HCT116 (cell line): ENCODE measurements at regions not wholly inside any gene's neighbourhood (a gene's known extent, or its start where the extent isn't known, plus 50 kb on each side); places are given as distances from the start of the nearest gene placed in this dataset.

Source experiments
- ATAC-seq: fragments of 200-7000 bp; cut with Tn5 transposase; 2 replicates; pipeline ENCODE4 v1.9.1; 2020; ENCODE audit warnings: mild to moderate bottlenecking, moderate library complexity
- BruUV-seq: library from RNA; stranded (reverse); fragments of 400-500 nt; replicated peaks from 2 replicates; lab custom pipeline; 2021; lab: Mats Ljungman, UMichigan
- CTCF ChIA-PET: fragments of 300-600 bp; sonication (Branson Sonifier 250); formaldehyde crosslinking; loops from one replicate; lab custom pipeline; 2021; ENCODE audit warnings: antibody characterized with exemption; lab: Charles Lee
- POLR2A ChIA-PET: fragments of 300-600, 350-600 bp; sonication (Branson Sonifier 250); formaldehyde crosslinking; loops from one replicate; lab custom pipeline; 2021; ENCODE audit warnings: antibody characterized with exemption; lab: Charles Lee
- RAD21 ChIA-PET, 2 experiments: fragments of 300-600 bp; sonication (Branson Sonifier 250); formaldehyde crosslinking; loops; one replicate each; lab custom pipeline; 2023; ENCODE audit warnings: low total read pairs in 2 of 2; ENCODE audit not compliant: uncharacterized antibody in 2 of 2, unreplicated experiment in 2 of 2, low non-redundant PET in 1 of 2; lab: Charles Lee
- DNase-seq: peaks from one replicate; pipeline ENCODE4 v3.0.0-alpha.2; 2010; ENCODE audit warnings: low read depth, low spot score
- H2AFZ ChIP-seq: fragments of 200-600 bp; shearing (Covaris generic), sonication (generic); 2 replicates; pipeline ENCODE4 v1.6.1; 2017; ENCODE audit warnings: low read depth, mixed run types, mixed read lengths, antibody characterized with exemption, low read length; ENCODE audit not compliant: poor library complexity, severe bottlenecking
- H3K27ac ChIP-seq: 2 replicates; pipeline ENCODE4 v1.5.1; 2012; ENCODE audit warnings: low read depth, low read length
- H3K27me3 ChIP-seq: fragments of 200-600 bp; sonication (generic); 2 replicates; pipeline ENCODE4 v1.6.1; 2016; ENCODE audit warnings: mixed run types, low read length, mixed read lengths; ENCODE audit not compliant: insufficient read depth
- H3K36me3 ChIP-seq, 2 experiments: fragments of 200-500 bp in 1 of 2; fragments of 200-600 bp in 1 of 2; sonication (Bioruptor generic) in 1 of 2; sonication (generic) in 1 of 2; 2 replicates each; pipeline versions ENCODE4 v1.5.1 to v1.6.1; 2014 to 2016; ENCODE audit warnings: low read length in 2 of 2, inconsistent platforms in 1 of 2, mixed read lengths in 1 of 2, mixed run types in 1 of 2; ENCODE audit not compliant: insufficient read depth in 2 of 2, control insufficient read depth in 1 of 2
- H3K4me1 ChIP-seq, 2 experiments: fragments of 200-600 bp in 1 of 2; sonication (generic) in 1 of 2; 2 replicates each; pipeline versions ENCODE4 v1.5.1 to v1.6.1; 2012 to 2017; ENCODE audit warnings: low read length in 2 of 2, inconsistent platforms in 1 of 2, mild to moderate bottlenecking in 1 of 2, mixed read lengths in 1 of 2, mixed run types in 1 of 2, moderate library complexity in 1 of 2; ENCODE audit not compliant: insufficient read depth in 2 of 2, control insufficient read depth in 1 of 2
- H3K4me2 ChIP-seq: fragments of 200-600 bp; sonication (generic); 2 replicates; pipeline ENCODE4 v1.6.1; 2017; ENCODE audit warnings: mixed run types, low read length, mixed read lengths
- H3K4me3 ChIP-seq, 2 experiments: fragments of 200-600 bp in 1 of 2; sonication (generic) in 1 of 2; replicated peaks in 1 of 2; 2 replicates each; pipeline ENCODE4 v1.5.1; 2011 to 2016; ENCODE audit warnings: low read length in 2 of 2, control low read depth in 1 of 2, low read depth in 1 of 2, mild to moderate bottlenecking in 1 of 2, mixed read lengths in 1 of 2, mixed run types in 1 of 2
- H3K79me2 ChIP-seq: fragments of 200-600 bp; sonication (generic); 2 replicates; pipeline ENCODE4 v1.6.1; 2017; ENCODE audit warnings: mild to moderate bottlenecking, mixed run types, low read length, moderate library complexity, mixed read lengths; ENCODE audit not compliant: insufficient read depth
- H3K9ac ChIP-seq: fragments of 200-600 bp; sonication (generic); 2 replicates; pipeline ENCODE4 v1.6.1; 2016; ENCODE audit warnings: low read length, mixed read lengths
- H3K9me2 ChIP-seq: fragments of 200-600 bp; sonication (generic), shearing (Covaris generic); 2 replicates; pipeline ENCODE4 v1.6.1; 2017; ENCODE audit warnings: mixed run types, mild to moderate bottlenecking, moderate library complexity; ENCODE audit not compliant: insufficient read depth
- H3K9me3 ChIP-seq, 2 experiments: fragments of 200-500 bp in 1 of 2; fragments of 200-600 bp in 1 of 2; sonication (Bioruptor generic) in 1 of 2; sonication (generic) in 1 of 2; 2 replicates each; pipeline ENCODE4 v1.6.1; 2014 to 2017; ENCODE audit warnings: low read length in 2 of 2, mixed read lengths in 2 of 2, inconsistent platforms in 1 of 2, low read depth in 1 of 2, mild to moderate bottlenecking in 1 of 2, mixed run types in 1 of 2, moderate library complexity in 1 of 2; ENCODE audit not compliant: control insufficient read depth in 1 of 2, insufficient read depth in 1 of 2
- H4K20me1 ChIP-seq: fragments of 200-600 bp; sonication (generic), shearing (Covaris generic); 2 replicates; pipeline ENCODE4 v1.6.1; 2017; ENCODE audit warnings: mixed run types, mild to moderate bottlenecking, moderate library complexity; ENCODE audit not compliant: insufficient read depth
- CBX3 ChIP-seq: IDR thresholded peaks from 2 replicates; pipeline ENCODE4 v1.6.1; 2012; ENCODE audit warnings: low read depth
- CEBPB ChIP-seq: IDR thresholded peaks from 2 replicates; pipeline ENCODE4 v1.6.1; 2012; ENCODE audit warnings: low read depth
- EGR1 ChIP-seq: IDR thresholded peaks from 2 replicates; pipeline ENCODE4 v1.6.1; 2012; ENCODE audit warnings: low read depth
- EZH2 ChIP-seq: fragments of 200-600 bp; sonication (generic); IDR thresholded peaks from 2 replicates; pipeline ENCODE4 v1.6.1; 2017; ENCODE audit warnings: antibody characterized with exemption, mixed run types
- EZH2phosphoT487 ChIP-seq: fragments of 200-600 bp; IDR thresholded peaks from 2 replicates; pipeline ENCODE4 v1.6.1; 2018; ENCODE audit warnings: antibody characterized with exemption, borderline replicate concordance
- FOSL1 ChIP-seq: IDR thresholded peaks from 2 replicates; pipeline ENCODE4 v1.6.1; 2012; ENCODE audit warnings: low read depth
- JUND ChIP-seq: IDR thresholded peaks from 2 replicates; pipeline ENCODE4 v1.6.1; 2012
- SIN3A ChIP-seq: IDR thresholded peaks from 2 replicates; pipeline ENCODE4 v1.6.1; 2012; ENCODE audit warnings: low read depth
- SP1 ChIP-seq: IDR thresholded peaks from 2 replicates; pipeline ENCODE4 v1.6.1; 2012; ENCODE audit warnings: low read depth
- SRF ChIP-seq: IDR thresholded peaks from 2 replicates; pipeline ENCODE4 v1.6.1; 2012; ENCODE audit warnings: low read depth
- TCF7L2 ChIP-seq: IDR thresholded peaks from 2 replicates; pipeline ENCODE4 v1.7.0; 2011; ENCODE audit warnings: borderline replicate concordance, inconsistent platforms; ENCODE audit not compliant: insufficient read depth, insufficient read length; ENCODE audit errors: extremely low read depth
- YY1 ChIP-seq: IDR thresholded peaks from 2 replicates; pipeline ENCODE4 v1.6.1; 2011; ENCODE audit warnings: low read length, low read depth, moderate library complexity, mild to moderate bottlenecking; ENCODE audit not compliant: insufficient replicate concordance; ENCODE audit errors: extremely low read depth
- ZFX ChIP-seq: fragments of 450-650 bp; IDR thresholded peaks from 2 replicates; pipeline ENCODE4 v1.6.1; 2017
- ZNF274 ChIP-seq: fragments of 200-500 bp; sonication (Bioruptor generic); IDR thresholded peaks from 2 replicates; pipeline ENCODE4 v1.6.1; 2014; ENCODE audit warnings: mild to moderate bottlenecking, low read depth, low read length, inconsistent platforms
- intact Hi-C: fragments of 100-400 bp; cut with micrococcal nuclease; formaldehyde crosslinking; loops from 2 replicates; pipeline ENCODE4 v1.10.0; 2022
- TF ChIP-seq, protein P1 (sequence below), 3 experiments: fragments of 200-600 bp in 1 of 3; sonication (generic) in 1 of 3; IDR thresholded peaks in 2 of 3; conservative IDR thresholded peaks in 1 of 3; 2 replicates each; pipeline ENCODE4 v1.5.1; 2012 to 2017; ENCODE audit warnings: low read depth in 2 of 3, low read length in 2 of 3, antibody characterized with exemption in 1 of 3, borderline replicate concordance in 1 of 3, control low read depth in 1 of 3, mild to moderate bottlenecking in 1 of 3, mixed read lengths in 1 of 3, mixed run types in 1 of 3, moderate library complexity in 1 of 3; ENCODE audit not compliant: insufficient read depth in 1 of 3
- TF ChIP-seq, protein P2 (sequence below): IDR thresholded peaks from 2 replicates; pipeline ENCODE4 v1.6.1; 2012
- TF ChIP-seq, protein P3 (sequence below): IDR thresholded peaks from 2 replicates; pipeline ENCODE4 v1.6.1; 2012

DNA sequence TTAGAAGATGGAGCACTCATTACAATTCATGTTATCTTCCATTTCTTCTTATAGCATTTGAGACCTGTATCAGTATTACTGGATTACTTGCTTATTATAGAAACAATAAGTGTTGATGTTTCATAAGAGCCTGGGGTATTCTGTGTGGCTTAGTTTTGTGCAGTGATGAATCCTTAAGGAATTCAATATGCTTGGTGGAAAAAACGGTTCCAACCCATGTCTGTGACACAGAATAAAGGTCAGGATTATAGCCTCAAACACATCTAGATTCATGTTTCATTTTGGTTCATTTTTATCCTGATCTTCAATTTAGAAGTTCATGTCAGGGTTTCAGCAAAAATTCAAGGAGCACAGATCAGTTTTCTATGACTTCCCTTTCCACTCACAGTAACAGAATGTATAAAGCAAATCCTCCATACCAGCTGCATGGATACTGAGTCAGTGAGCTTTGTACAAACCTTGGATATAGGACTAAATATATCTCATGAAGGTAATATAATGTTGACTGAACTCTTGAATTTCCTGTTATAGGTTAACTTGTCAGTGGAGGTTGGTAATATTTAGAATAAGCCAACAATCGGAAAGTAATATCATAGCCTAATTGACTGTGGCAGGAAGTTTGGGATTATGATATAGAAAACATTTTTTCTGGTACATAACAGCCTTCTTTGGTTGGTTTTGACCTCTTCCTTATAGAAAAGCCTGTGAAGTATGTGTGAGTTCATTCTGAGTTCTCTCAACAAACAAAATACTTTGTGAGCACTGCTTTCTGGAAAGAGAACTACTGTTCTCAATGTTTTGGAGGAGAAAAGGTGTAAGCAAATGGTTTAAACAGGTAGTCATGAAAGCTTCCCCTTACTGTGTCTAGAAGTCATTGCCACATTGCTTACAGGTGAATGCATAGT, 218.2 kb upstream of the TPM1 start:
- H3K4me2 ChIP-seq = no peak overlapping the region
- ATAC-seq = no peak

DNA sequence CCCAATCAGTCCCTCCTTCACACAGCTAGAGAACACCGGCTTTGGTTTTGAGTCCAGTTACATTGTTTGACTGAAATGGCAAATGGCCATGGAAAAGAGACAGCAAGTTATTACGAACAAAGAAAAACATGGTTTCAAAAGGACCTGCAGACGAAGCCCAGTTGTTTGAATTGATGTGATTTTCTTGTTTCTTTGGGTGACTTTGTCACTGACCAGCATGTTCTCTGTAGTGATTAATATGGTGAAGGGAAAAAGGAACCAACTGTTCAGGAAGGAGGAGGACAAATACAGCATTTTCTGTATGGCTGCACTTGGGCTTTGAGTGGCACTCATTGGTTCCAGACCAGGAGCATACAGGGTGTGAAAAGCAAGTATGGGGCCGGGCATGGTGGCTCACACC, 217.4 kb upstream of the TPM1 start:
- DNase-seq (no peak), ATAC-seq (no peak)
- H3K9me2 ChIP-seq = no peaks in the 10 kb centered on the region
- H3K27ac ChIP-seq = no peak overlapping the region
- no peaks in the 10 kb centered on the region; the same call in 1 of the 2 replicates for H3K27me3 ChIP-seq
- no peaks in the 10 kb centered on the region for H4K20me1 ChIP-seq
- no TSS peak for BruUV-seq
- RAD21 ChIA-PET = no interaction called here
- no peaks in the 10 kb centered on the region for H3K36me3 ChIP-seq
- H3K9me3 ChIP-seq = no peaks in the 10 kb centered on the region
- no peak overlapping the region for H3K4me3 ChIP-seq
- no peaks in the 10 kb centered on the region for H3K79me2 ChIP-seq
- intact Hi-C loops = no loop called here
- H3K4me2 ChIP-seq = no peak overlapping the region
- no peak overlapping the region for H2AFZ ChIP-seq
- POLR2A ChIA-PET = no interaction called here
- CTCF ChIA-PET = no interaction called here
- H3K4me1 ChIP-seq = no peaks in the 10 kb centered on the region
- H3K9ac ChIP-seq = no peak overlapping the region
- TF ChIP-seq, protein P1, sequence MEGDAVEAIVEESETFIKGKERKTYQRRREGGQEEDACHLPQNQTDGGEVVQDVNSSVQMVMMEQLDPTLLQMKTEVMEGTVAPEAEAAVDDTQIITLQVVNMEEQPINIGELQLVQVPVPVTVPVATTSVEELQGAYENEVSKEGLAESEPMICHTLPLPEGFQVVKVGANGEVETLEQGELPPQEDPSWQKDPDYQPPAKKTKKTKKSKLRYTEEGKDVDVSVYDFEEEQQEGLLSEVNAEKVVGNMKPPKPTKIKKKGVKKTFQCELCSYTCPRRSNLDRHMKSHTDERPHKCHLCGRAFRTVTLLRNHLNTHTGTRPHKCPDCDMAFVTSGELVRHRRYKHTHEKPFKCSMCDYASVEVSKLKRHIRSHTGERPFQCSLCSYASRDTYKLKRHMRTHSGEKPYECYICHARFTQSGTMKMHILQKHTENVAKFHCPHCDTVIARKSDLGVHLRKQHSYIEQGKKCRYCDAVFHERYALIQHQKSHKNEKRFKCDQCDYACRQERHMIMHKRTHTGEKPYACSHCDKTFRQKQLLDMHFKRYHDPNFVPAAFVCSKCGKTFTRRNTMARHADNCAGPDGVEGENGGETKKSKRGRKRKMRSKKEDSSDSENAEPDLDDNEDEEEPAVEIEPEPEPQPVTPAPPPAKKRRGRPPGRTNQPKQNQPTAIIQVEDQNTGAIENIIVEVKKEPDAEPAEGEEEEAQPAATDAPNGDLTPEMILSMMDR (IDR thresholded peaks at IDR 0.05 in 2 of 3, conservative IDR thresholded peaks at IDR 0.05 in 1 of 3; ENCODE audit: borderline replicate concordance in 1 of 3, insufficient read depth in 1 of 3, low read depth in 2 of 3, low read length in 2 of 3) = no peak
- TF ChIP-seq EZH2 = no peak
- TF ChIP-seq SP1 = no peak
- no peak for TF ChIP-seq CEBPB
- no peak for TF ChIP-seq SIN3A
- TF ChIP-seq, protein P2, sequence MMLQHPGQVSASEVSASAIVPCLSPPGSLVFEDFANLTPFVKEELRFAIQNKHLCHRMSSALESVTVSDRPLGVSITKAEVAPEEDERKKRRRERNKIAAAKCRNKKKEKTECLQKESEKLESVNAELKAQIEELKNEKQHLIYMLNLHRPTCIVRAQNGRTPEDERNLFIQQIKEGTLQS = no peak
- no peak for TF ChIP-seq YY1
- TF ChIP-seq ZFX = no peak
- TF ChIP-seq EGR1 = no peak
- no peak for TF ChIP-seq EZH2phosphoT487
- TF ChIP-seq, protein P3, sequence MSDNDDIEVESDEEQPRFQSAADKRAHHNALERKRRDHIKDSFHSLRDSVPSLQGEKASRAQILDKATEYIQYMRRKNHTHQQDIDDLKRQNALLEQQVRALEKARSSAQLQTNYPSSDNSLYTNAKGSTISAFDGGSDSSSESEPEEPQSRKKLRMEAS = no peak
- no peak for TF ChIP-seq CBX3
- TF ChIP-seq SRF = no peak

More for the DNA sequence above, 218.2 kb upstream of the TPM1 start:
- H3K27ac ChIP-seq = no peak overlapping the region
- H2AFZ ChIP-seq = no peak overlapping the region
- H3K79me2 ChIP-seq = no peaks in the 10 kb centered on the region
- H4K20me1 ChIP-seq = no peaks in the 10 kb centered on the region
- no TSS peak for BruUV-seq
- DNase-seq = no peak
- no peaks in the 10 kb centered on the region for H3K9me2 ChIP-seq
- intact Hi-C loops = no loop called here
- no peaks in the 10 kb centered on the region for H3K4me1 ChIP-seq
- RAD21 ChIA-PET = no interaction called here
- H3K9ac ChIP-seq = no peak overlapping the region
- TF ChIP-seq SIN3A (no peak), YY1 (no peak), SP1 (no peak), EZH2 (no peak), FOSL1 (no peak), ZNF274 (no peak), TCF7L2 (no peak), JUND (no peak)
- no peaks in the 10 kb centered on the region; the same call in 1 of the 2 replicates for H3K27me3 ChIP-seq
- POLR2A ChIA-PET = no interaction called here
- H3K9me3 ChIP-seq = no peaks in the 10 kb centered on the region
- H3K36me3 ChIP-seq = no peaks in the 10 kb centered on the region
- CTCF ChIA-PET = no interaction called here
- H3K4me3 ChIP-seq = no peak overlapping the region
